Transverse colon (tissue), 4 donors: ENCODE measurements at regions not wholly inside any gene's neighbourhood (a gene's known extent, or its start where the extent isn't known, plus 50 kb on each side); places are given as distances from the start of the nearest gene placed in this dataset.

Experiments used
- DNase-seq: peaks from one replicate; pipeline ENCODE4 v3.0.0-alpha.2; 2019
- H3K27ac ChIP-seq, 4 donors: fragments of 200-600 bp; sonication (generic); 2 replicates each; pipeline ENCODE4 v1.5.1; 2016 to 2018; ENCODE audit warnings: inconsistent platforms in 4 of 4
- H3K27me3 ChIP-seq: fragments of 200-600 bp; sonication (generic); 2 replicates; pipeline ENCODE4 v1.5.1; 2017; ENCODE audit warnings: inconsistent platforms
- H3K36me3 ChIP-seq, 4 donors: fragments of 200-600 bp; sonication (generic); 2 replicates each; pipeline ENCODE4 v1.5.1; 2017 to 2019; ENCODE audit warnings: inconsistent platforms in 4 of 4
- H3K4me1 ChIP-seq, 4 donors: fragments of 200-600 bp; sonication (generic); 2 replicates each; pipeline ENCODE4 v1.5.1; 2017 to 2020; ENCODE audit warnings: inconsistent platforms in 4 of 4
- H3K4me3 ChIP-seq, 4 donors: fragments of 200-600 bp; sonication (generic); 1 replicate in 1 of 4; 2 replicates in 3 of 4; pipeline versions ENCODE4 v1.5.1 to v1.6.1; 2017 to 2019; ENCODE audit warnings: inconsistent platforms in 4 of 4
- H3K9me3 ChIP-seq, 2 donors: fragments of 200-600 bp; sonication (generic); 2 replicates each; pipeline ENCODE4 v1.5.1; 2017 to 2019; ENCODE audit warnings: inconsistent platforms in 2 of 2
- CTCF ChIP-seq, 5 experiments: fragments of 200-600 bp in 3 of 5; fragments of 450-650 bp in 2 of 5; sonication (generic) in 3 of 5; IDR thresholded peaks; 1 replicate in 2 of 5; 2 replicates in 3 of 5; pipeline ENCODE4 v1.5.1; 2016 to 2017; ENCODE audit warnings: antibody characterized with exemption in 5 of 5, inconsistent platforms in 3 of 5, mild to moderate bottlenecking in 2 of 5, moderate library complexity in 1 of 5
- EP300 ChIP-seq: sonication (generic); formaldehyde crosslinking; IDR thresholded peaks from one replicate; pipeline ENCODE4 v1.6.1; 2017; ENCODE audit warnings: antibody characterized with exemption, low read depth
- POLR2A ChIP-seq: fragments of 450-650 bp; IDR thresholded peaks from one replicate; pipeline ENCODE4 v1.6.1; 2016; ENCODE audit warnings: antibody characterized with exemption, mild to moderate bottlenecking, moderate library complexity
- POLR2AphosphoS5 ChIP-seq, 3 donors: sonication (generic); formaldehyde crosslinking; IDR thresholded peaks; one replicate each; pipeline ENCODE4 v1.6.1; 2016; ENCODE audit warnings: antibody characterized with exemption in 3 of 3
- WGBS, 2 donors: methylation state at CpG; one replicate each; pipeline ENCODE4 v1.1.5; 2018; ENCODE audit warnings: low coverage in 1 of 2; 5-methylcytosine and 5-hydroxymethylcytosine counted together
- in situ Hi-C, 4 donors: fragments of 200-750 bp; cut with MboI; loops; one replicate each; pipeline versions ENCODE4 v1.15.0 to v1.15.1; 2017; ENCODE audit warnings: low sequenced_read_pairs in 3 of 4, low pct_ligation_motif_present in 1 of 4, low pct_unique_long_range_greater_than_20kb in 1 of 4
- intact Hi-C: fragments of 100-400 bp; cut with DNase I; formaldehyde crosslinking; loops from one replicate; pipeline ENCODE4 v1.15.1; 2023; ENCODE audit warnings: low total_unique reads

- H3K4me1 ChIP-seq, result no peaks in the 10 kb centered on the region
- TF ChIP-seq POLR2AphosphoS5 (IDR thresholded peaks at IDR 0.05) (no peak), CTCF (IDR thresholded peaks at IDR 0.05) (no peak), EP300 (no peak)
- no peak for DNase-seq
- intact Hi-C loops (no loop called here), in situ Hi-C loops (no loop called here)
- no peaks in the 10 kb centered on the region for H3K27me3 ChIP-seq
- no peak overlapping the region for H3K4me3 ChIP-seq
- no peaks in the 10 kb centered on the region for H3K36me3 ChIP-seq
- WGBS, 2 donors, result 86 to 100% methylated on average over 1 of the region's 1 CpG
- H3K27ac ChIP-seq, result no peak overlapping the region
- H3K9me3 ChIP-seq, result no peaks in the 10 kb centered on the region
Observed at GRCh38 chr3:144107923-144108322, 136.3 kb downstream of the DIPK2A start.

DNA sequence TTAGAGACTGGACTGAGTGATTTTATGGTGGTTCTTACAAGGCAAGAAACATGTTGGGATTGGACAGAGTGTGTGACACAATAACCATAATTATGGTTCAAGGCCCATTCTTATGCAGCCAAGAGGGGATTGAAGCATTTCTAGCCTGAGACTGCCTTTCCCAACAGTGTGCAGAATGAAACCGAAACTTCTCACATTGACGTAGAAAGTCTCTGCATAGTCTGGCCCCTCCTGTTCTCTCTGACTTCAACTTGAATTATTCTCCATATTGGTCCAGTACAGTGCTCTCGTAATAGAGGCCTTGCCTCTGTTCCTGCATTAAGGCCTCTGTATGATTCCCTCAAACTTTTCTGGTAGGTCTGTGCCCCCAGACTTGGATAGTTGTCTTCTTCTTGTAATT lies 138.3 kb downstream of the DIPK2A start:
- TF ChIP-seq CTCF (IDR thresholded peaks at IDR 0.05), result no peak
- no peak for TF ChIP-seq POLR2AphosphoS5 (IDR thresholded peaks at IDR 0.05)
- no peak for TF ChIP-seq EP300
- no peak for TF ChIP-seq POLR2A
- in situ Hi-C loops, result no loop called here
- no peak for DNase-seq

GRCh38 chr3:144112036-144112435 lies 140.4 kb downstream of the DIPK2A start:
- TF ChIP-seq CTCF (IDR thresholded peaks at IDR 0.05), result no peak
- TF ChIP-seq EP300, result no peak
- no peak for TF ChIP-seq POLR2A
- no peak for TF ChIP-seq POLR2AphosphoS5 (IDR thresholded peaks at IDR 0.05)
- Histone ChIP-seq H3K27me3 (no peaks in the 10 kb centered on the region), H3K4me1 (no peaks in the 10 kb centered on the region), H3K36me3 (no peaks in the 10 kb centered on the region), H3K9me3 (no peaks in the 10 kb centered on the region), H3K27ac (no peak overlapping the region), H3K4me3 (no peak overlapping the region)
- no peak for DNase-seq
- WGBS, 2 donors, result 52 to 75% methylated on average over 2 of the region's 2 CpGs
- in situ Hi-C loops (no loop called here), intact Hi-C loops (no loop called here)

More for the DNA sequence above, 138.3 kb downstream of the DIPK2A start:
- WGBS, 2 donors, result 53 to 73% methylated on average over 3 of the region's 3 CpGs
- no peaks in the 10 kb centered on the region for H3K27me3 ChIP-seq
- H3K36me3 ChIP-seq, result no peaks in the 10 kb centered on the region
- no peaks in the 10 kb centered on the region for H3K4me1 ChIP-seq
- H3K4me3 ChIP-seq, result no peak overlapping the region
- intact Hi-C loops, result no loop called here
- no peaks in the 10 kb centered on the region for H3K9me3 ChIP-seq
- H3K27ac ChIP-seq, result no peak overlapping the region

GRCh38 chr3:144112437-144112836 lies 140.8 kb downstream of the DIPK2A start:
- 74 to 90% methylated on average over 3 of the region's 3 CpGs for WGBS, 2 donors
- in situ Hi-C loops (no loop called here), intact Hi-C loops (no loop called here)
- TF ChIP-seq CTCF (IDR thresholded peaks at IDR 0.05) (no peak), POLR2A (no peak), EP300 (no peak), POLR2AphosphoS5 (IDR thresholded peaks at IDR 0.05) (no peak)
- no peaks in the 10 kb centered on the region for H3K36me3 ChIP-seq
- H3K4me1 ChIP-seq, result no peaks in the 10 kb centered on the region
- no peak for DNase-seq
- no peak overlapping the region for H3K4me3 ChIP-seq
- H3K9me3 ChIP-seq, result no peaks in the 10 kb centered on the region
- no peaks in the 10 kb centered on the region for H3K27me3 ChIP-seq
- no peak overlapping the region for H3K27ac ChIP-seq
